ENCODE measurements at regions not wholly inside any gene's neighbourhood (a gene's known extent, or its start where the extent isn't known, plus 50 kb on each side); places are given as distances from the start of the nearest gene placed in this dataset.

DNA sequence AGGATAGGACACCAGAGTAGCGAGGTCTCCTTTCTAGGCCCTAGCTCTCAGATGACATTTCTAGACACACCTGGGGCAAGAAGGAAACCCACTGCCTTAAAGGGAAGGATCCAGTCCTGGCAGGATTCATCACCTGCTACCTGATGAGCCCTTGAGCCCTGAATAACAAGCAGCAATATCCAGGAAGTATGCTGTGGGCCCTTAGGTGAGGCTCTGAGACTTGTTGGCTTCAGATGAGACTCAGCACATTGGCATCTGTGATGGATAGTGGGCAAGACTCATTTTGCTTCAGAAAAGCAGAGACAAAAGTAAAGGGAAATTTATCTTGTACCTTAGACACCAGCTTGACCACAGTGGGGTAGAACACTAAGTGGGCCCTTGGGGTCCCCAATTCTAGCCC is 238.4 kb upstream of the MEOX2 start:
- no peak for DNase-seq
- TF ChIP-seq POLR2A (IDR thresholded peaks at IDR 0.05; ENCODE audit: low read length), result no peak
- no peak for TF ChIP-seq GATA1 (IDR thresholded peaks at IDR 0.05; ENCODE audit: low read depth, low read length)

- no peak for TF ChIP-seq GATA1 (IDR thresholded peaks at IDR 0.05; ENCODE audit: low read depth, low read length)
- no peak for TF ChIP-seq POLR2A (IDR thresholded peaks at IDR 0.05; ENCODE audit: low read length)
- DNase-seq, result no peak
Observed at GRCh38 chr7:15922002-15922401, 235.5 kb upstream of the MEOX2 start.

GRCh38 chr7:15921576-15921975 is 235.1 kb upstream of the MEOX2 start:
- TF ChIP-seq GATA1 (IDR thresholded peaks at IDR 0.05; ENCODE audit: low read depth, low read length) (no peak), POLR2A (IDR thresholded peaks at IDR 0.05; ENCODE audit: low read length) (no peak)
- no peak for DNase-seq

DNA sequence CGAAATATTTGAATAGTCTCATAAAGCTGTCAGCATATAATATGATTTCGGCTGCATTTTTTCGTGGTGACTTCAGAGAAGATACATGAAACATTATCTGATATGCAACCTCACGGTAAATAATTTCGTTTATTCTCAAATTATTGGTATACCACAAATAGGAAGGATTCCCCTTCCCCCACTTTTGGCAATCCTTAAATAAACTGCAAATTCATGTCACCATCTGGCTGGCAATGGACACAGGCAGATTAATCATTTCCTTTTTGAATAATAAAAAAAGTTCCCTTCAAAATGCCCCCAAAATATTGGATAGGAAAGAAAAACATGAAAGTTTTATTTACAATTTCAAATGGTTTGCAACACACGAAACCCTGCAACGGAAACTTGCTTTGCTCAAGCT is 234.5 kb upstream of the MEOX2 start:
- TF ChIP-seq GATA1 (IDR thresholded peaks at IDR 0.05; ENCODE audit: low read depth, low read length) (no peak), POLR2A (IDR thresholded peaks at IDR 0.05; ENCODE audit: low read length) (no peak)
- no peak for DNase-seq

GRCh38 chr7:15916681-15917380 is 230.3 kb upstream of the MEOX2 start:
- DNase-seq, result no peak
- TF ChIP-seq GATA1 (IDR thresholded peaks at IDR 0.05; ENCODE audit: low read depth, low read length), result no peak
- TF ChIP-seq POLR2A (IDR thresholded peaks at IDR 0.05; ENCODE audit: low read length), result no peak

DNA sequence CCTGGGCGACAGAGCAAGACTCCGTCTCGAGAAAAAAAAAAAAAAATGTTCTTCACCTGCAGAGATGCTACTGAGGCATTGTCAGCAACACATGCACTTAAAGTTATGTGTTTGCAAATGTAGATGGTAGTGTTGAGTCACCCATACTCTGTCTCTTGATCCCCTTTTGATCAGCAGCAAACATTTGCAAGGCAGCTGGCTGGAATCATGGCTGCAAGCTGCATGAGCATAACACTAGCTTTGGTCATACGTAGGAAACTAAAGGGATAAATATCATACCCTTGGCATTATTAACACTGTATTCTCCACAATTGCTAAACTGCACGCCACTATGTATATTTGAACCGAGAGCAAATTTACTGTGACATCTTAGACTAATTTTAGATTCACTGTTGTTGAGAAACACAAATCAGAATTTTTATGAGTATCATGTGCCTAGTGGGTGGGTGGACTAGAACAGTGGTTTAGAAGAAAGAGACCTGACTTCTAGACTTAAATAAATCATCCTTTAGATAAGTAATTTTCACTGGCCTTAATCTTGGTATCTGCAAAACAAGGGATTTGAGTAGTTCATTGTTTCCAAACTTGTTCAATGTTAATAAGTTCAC is 229.3 kb upstream of the MEOX2 start:
- DNase-seq, result no peak
- TF ChIP-seq GATA1 (IDR thresholded peaks at IDR 0.05; ENCODE audit: low read depth, low read length) (no peak), POLR2A (IDR thresholded peaks at IDR 0.05; ENCODE audit: low read length) (no peak)

GRCh38 chr7:15914611-15915010 is 228.1 kb upstream of the MEOX2 start:
- DNase-seq, result no peak
- TF ChIP-seq GATA1 (IDR thresholded peaks at IDR 0.05; ENCODE audit: low read depth, low read length) (no peak), POLR2A (IDR thresholded peaks at IDR 0.05; ENCODE audit: low read length) (no peak)

DNA sequence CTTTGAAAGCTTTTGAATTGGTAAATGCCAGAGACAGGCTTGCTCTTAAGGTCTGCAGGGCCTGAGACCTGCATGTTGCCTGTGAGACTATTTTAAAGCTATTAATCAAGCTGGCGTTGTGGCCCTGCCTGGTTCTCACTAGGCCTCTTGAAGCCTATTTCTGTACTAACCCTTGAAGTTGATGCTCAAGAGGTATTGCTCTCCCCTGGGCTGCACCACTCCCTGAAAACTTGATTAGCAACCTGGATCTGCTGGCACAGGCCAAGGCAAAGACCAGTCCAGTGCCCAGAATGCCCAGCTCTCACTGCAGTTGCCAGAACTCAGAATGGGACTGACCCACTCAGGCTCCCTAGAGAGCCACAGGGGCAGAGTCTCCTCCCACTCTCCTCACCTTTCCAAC is 220.0 kb upstream of the MEOX2 start:
- DNase-seq, result no peak
- TF ChIP-seq POLR2A (IDR thresholded peaks at IDR 0.05; ENCODE audit: low read length), result no peak
- no peak for TF ChIP-seq GATA1 (IDR thresholded peaks at IDR 0.05; ENCODE audit: low read depth, low read length)

DNA sequence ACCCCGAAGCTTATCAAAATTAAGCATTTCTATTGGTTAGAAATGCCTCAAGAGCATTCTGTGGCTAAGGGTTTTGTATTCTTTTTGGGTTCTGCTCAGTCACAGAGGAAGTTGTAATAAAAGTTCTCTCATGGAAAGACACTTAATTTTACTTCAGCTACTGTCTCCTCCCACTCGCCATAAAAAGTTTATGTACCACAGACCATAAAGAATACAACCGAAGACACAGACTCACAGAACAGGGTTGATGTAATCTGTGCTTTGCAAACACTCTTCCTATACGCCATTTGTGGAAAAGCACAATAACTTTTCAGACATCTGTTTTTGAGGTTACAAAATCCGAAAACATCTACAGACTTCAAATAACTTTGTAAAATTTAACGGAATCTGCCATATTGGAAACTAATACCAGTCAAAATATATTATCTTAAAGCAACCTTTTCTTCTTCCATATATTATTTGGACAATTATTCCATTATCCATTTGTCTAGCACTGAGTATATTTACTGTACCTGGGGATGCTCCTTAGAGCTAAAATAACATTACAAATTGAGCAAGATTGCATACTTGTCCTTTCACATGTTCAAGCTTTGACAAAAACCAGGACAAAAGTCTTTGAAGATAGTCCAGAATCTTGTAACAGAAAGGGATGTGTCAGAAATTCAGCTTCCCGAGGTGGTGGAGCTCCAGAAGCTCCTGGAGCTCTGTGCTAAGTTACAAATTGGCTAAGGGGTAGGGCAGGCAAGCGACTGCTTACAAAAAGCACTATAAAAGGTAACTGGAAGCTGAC is 219.0 kb upstream of the MEOX2 start:
- no peak for TF ChIP-seq POLR2A (IDR thresholded peaks at IDR 0.05; ENCODE audit: low read length)
- TF ChIP-seq GATA1 (IDR thresholded peaks at IDR 0.05; ENCODE audit: low read depth, low read length), result no peak
- no peak for DNase-seq

DNA sequence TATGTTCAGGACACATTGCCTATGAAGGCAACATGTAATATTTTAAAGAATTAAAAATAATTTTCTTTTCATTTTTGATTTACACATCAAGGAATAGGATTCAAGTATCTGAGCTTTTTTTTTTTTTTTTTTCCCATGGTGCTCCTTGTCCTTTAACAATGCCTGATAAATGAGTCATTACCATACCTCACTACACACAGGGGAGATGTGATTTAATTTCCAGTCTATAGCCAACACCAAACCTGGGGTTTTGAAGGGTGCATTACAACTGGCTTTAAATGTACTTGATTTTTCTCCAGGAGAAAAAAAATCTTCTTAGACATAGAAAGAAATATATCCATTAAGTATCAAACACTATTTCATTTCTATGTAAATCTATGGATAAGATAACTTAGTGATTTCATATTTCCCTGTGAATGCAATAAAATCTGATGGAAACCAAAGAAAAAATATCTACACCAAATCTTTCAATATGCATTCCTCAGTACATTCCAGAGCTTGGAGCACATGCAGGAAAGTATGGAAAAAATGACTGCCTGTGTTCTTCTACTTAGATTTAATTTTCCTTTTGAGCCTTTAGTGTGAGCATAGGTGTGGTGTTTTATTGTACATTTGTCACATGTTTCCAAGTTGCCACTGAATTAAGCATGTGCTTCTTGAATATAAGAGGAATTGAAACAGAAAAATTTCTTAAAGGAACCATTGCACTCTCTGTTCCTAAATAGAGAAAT is 204.8 kb upstream of the MEOX2 start:
- no peak for TF ChIP-seq POLR2A (IDR thresholded peaks at IDR 0.05; ENCODE audit: low read length)
- TF ChIP-seq GATA1 (IDR thresholded peaks at IDR 0.05; ENCODE audit: low read depth, low read length), result no peak
- DNase-seq, result no peak

DNA sequence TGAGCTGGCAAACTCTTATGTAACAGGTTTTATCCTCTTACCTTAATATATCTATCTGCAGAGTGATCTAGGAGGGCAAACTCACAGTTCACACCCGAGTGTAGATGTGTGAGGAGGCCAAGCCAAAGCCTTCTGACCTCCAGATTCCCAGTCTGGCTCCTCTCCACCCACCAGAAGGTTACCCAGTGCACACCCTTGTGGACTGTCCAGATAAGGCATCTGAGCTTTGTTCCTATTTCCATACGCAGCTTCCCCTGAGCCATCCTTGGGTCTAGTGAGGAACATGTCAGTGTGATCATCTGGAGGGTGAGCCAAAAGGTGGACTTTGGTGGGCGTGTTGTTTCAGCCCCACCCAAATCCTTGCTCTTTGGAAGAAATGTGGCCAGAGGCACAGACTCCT is 203.0 kb upstream of the MEOX2 start:
- peak; percentile 40 to 51 for DNase-seq
- TF ChIP-seq GATA1 (IDR thresholded peaks at IDR 0.05; ENCODE audit: low read depth, low read length), result no peak
- no peak for TF ChIP-seq POLR2A (IDR thresholded peaks at IDR 0.05; ENCODE audit: low read length)

- TF ChIP-seq POLR2A (IDR thresholded peaks at IDR 0.05; ENCODE audit: low read length) (no peak), GATA1 (IDR thresholded peaks at IDR 0.05; ENCODE audit: low read depth, low read length) (no peak)
- no peak for DNase-seq
Observed at GRCh38 chr7:15888090-15888489, 201.6 kb upstream of the MEOX2 start.

DNA sequence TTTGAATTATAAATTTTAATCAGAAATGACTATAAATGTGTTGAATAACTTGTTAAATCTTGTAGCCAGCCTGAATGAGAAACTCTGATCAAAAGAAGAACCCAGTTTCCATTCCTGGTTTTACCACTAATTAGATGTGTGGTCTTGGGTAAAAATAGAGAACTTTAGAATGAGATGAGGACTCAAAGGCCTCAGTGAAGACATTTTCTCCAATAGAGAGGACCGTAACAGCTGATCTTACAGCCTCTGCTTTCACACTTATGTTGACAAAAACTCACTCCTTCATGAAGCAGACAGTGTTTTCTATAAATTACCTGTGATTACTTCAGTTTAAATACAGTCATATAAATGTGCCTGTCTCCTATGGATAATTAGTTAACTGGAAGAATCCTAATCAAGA is 200.1 kb upstream of the MEOX2 start:
- DNase-seq, result no peak
- no peak for TF ChIP-seq GATA1 (IDR thresholded peaks at IDR 0.05; ENCODE audit: low read depth, low read length)
- TF ChIP-seq POLR2A (IDR thresholded peaks at IDR 0.05; ENCODE audit: low read length), result no peak

GRCh38 chr7:15885678-15886077 is 199.2 kb upstream of the MEOX2 start:
- TF ChIP-seq POLR2A (IDR thresholded peaks at IDR 0.05; ENCODE audit: low read length) (no peak), GATA1 (IDR thresholded peaks at IDR 0.05; ENCODE audit: low read depth, low read length) (no peak)
- DNase-seq, result no peak
